Hematopoietic multipotent progenitor cell treated with erythropoietin and hydrocortisone succinate and interleukin-3 and kit ligand, for 15 days (in vitro differentiated cells): ENCODE measurements at regions not wholly inside any gene's neighbourhood (a gene's known extent, or its start where the extent isn't known, plus 50 kb on each side); places are given as distances from the start of the nearest gene placed in this dataset.
"Not testable (repeated sequence)": the region's sequence is repeated elsewhere in the genome, so short reads cannot be mapped to it uniquely, and the experiment has no call there.

Experiments
- DNase-seq: peaks from one replicate; pipeline ENCODE4 v3.0.0-alpha.2; 2015; ENCODE audit warnings: low spot score

DNA sequence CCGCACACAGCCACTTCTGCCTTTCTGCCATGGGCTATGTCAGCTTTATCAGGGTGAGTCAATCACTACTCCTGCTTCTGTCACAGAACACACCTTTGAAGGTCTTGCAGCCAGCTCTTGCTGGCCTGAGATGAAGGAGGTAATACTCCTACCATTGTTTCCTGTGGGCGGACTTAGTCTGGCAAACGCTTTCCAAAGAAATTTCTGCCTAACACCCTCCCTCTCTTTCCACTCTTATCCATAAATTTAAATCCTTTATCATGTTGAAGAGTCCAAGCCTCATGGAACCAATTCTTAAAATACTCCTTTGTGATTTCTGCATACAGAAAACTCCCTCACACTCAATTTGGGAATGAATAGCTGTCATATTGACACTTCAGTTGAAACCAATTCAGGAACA lies 633.1 kb upstream of the CHRM3 start:
- no peak for DNase-seq

DNA sequence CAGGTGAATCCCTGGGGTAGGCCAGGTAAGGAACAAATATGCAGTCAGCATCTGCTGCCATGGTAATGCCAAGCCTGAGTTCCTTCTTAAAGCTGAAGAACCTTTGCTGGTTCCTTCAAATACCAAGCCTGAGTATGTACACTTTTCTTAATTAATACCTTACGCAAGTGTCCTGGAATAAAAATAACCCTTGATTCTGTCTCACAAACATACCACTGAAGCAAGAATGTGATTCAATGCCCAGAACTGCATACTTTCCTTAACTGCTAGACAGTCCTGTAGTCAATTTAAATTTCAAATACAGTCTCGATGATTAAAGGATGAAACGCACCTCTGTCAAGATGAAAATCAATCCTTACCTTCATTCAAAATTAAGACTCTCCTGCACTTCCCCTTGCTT lies 634.0 kb upstream of the CHRM3 start:
- DNase-seq = no peak

DNA sequence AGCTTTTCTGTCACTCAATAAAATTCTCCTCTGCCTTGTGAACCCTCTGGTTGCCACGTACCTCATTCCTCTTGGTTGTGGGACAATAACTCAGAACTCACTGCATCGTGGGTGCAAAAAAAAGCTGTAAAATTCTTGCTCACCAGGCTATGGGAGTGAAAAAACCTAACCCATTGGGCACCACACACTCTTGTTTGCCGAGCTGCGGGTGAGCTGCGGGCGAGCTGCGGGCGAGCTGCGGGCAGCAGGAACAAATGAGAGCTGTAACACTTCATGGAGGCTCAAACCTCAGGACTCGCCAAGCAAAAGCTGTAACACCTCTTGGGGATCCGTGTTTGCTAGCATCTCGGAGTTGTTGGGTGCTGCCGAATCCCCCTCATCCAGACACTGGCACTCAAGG lies 641.3 kb upstream of the CHRM3 start:
- no peak for DNase-seq

DNA sequence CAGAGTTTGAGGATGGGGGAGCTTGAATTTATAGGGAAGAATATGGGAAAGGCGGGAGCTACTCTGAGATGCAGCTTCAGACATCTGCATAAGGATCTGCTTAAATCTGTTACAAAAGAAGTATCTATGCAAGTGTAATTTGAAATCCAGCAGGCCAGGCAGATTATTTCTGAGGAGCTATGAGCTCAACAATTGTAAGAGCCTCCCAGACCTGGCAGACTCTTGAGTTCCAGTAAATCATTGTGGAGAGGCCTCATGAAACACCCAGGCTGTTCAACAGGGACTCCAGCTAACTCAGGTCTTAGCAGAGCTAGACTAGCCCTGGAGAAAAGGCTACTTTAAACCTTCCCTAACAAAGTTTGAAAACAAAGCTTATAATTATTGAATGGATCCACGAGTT lies 647.5 kb upstream of the CHRM3 start:
- no peak for DNase-seq

DNA sequence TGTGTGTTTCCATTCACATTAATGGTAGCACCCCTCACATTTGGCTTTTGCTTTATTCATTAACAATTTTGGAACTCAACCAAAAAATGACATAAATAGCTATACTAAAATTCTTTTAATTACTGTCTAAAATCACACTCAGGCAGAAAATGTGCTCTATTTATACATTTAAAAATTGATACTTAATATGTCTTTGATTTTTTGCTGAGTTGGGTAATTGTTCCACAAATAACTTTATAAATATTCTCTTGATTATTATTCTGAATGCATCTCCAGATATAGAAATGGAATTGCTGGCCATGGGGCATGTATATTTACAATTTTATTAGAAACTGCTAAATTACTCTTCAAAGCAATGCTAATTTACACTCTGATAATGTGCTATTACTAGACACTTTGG lies 658.7 kb upstream of the CHRM3 start:
- no peak for DNase-seq

DNA sequence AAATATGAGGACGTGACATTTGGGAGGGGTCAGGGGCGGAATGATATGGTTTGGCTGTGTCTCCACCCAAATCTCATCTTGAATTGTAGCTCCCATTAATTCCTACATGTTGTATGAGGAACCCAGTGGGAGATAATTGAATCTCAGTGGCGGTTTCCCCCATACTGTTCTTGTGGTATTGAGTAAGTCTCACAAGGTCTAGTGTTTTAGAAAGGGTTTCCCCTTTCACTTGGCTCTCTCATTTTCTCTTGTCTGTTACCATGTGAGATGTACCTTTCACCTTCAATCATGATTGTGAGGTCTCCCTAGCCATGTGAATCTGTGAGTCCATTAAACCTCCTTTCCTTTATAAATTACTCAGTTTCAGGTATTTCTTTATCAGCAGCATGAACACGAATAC lies 663.6 kb upstream of the CHRM3 start:
- DNase-seq = no peak

DNA sequence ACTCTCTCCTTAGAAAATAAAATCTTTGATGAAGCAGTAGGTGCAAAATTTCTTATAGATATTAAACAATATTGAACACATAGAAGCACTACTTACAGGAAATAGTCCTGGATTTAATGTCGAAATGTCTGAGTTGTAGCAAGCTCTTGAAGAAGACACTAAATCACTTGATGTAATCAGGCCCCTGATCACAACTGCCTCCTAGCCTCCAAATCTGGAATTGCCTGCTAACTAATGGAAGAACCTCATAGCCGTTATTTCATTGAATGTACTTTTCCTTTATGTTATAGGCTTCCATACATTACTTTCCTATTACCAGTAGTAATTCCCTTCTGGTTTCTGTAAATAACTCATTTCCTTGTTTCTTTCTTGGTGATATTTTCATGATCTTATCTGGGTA lies 675.7 kb upstream of the CHRM3 start:
- no peak for DNase-seq

DNA sequence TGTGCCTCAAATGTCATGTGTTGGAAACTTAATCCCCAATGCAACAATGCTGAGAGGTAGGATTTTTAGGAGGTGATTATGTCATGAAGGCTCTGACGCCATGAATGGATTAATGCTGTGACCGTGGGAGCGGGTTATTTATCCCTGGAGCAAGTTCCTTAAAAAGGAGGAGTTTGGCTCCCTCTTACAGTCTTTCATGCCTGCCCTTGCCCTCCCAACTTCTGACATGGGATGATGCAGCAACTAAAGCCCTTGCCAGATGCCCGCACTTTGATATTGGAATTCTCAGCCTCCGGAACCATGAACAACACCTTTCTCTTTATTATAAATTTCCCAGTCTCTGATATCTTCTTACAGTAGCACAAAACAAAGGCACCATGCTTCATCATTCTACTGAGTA lies 685.3 kb upstream of the CHRM3 start:
- DNase-seq = no peak

DNA sequence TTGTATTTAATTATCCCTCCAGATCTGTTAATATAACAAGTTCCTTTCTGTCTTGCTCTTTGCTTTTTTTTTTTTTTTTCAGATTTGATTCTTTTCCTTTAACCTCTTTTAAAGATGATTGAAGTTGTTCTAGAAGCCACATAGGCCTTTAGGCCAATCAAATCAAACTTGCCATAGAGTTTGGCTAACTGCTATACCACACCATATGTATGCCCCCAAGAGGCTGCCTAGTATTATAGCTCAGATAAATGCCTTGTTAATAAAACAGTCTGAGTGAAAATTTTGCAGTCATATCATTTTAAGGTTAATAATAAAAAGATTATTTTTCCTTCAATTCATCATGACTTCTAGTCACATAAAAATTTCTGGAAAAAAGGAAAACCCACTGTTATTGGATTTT lies 696.0 kb upstream of the CHRM3 start:
- DNase-seq = no peak

DNA sequence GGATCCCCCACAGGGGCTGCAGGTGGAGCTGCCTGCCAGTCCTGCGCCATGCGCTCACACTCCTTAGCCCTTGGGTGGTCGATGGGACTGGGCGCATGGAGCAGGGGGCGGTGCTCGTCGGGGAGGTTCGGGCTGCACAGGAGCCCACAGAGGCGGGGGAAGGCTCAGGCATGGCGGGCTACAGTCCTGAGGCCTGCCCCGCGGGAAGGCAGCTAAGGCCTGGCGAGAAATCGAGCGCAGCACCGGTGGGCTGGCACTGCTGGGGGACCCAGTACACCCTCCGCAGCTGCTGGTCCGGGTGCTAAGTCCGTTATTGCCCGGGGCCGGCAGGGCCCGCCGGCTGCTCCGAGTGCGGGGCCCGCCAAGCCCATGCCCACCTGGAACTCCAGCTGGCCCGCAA lies 701.8 kb upstream of the CHRM3 start:
- DNase-seq = not testable (repeated sequence)

DNA sequence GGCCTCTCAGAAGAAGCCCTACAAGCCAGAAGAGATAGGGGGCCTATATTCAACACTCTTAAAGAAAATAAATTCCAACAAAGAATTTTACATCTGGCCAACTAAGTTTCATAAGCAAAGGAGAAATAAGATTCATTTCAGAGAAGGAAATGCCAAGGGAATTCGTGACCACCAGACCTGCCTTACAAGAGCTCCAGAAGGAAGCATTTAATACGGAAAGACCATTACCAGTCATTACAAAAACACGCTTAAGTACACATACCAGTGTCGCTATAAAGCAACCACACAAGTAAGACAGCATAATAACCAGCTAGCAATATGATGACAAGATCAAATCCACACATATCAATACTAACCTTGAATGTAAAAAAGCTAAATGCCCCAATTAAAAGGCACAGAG lies 704.9 kb upstream of the CHRM3 start:
- no peak for DNase-seq

DNA sequence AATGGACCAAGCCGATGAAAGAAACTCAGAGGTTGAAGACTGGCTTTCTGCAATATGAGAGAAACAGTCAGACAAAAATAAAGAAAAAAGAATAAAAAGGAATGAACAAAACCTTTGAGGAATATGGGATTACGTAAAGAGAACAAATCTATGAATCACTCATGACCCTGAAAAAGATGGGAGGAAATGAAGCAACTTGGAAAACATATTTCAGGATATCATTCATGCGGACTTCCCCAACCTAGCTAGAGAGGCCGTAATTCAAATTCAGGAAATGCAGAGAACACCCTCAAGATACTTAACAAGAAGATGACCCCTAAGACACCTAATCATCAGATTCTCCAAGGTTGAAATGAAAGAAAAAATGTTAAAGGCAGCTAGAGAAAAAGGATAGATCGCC lies 705.3 kb upstream of the CHRM3 start:
- no peak for DNase-seq

DNA sequence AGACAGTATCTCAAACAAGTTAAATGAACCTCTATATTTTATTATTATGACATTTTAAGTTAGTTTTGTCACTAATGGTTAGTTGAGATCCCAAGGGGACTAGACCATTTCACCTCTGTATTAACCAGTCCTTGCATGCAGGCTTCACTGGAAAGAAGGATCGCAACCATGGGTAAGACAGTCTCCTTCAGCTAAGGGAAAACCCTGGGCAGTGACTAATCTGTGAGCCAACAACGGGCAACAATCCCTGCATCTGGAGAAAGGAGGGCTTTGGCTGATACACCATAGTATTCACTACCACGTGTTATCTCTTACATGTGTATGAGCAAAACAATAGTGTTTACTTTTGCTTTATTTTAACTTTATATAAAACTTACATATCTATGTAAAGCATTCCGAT lies 708.8 kb upstream of the CHRM3 start:
- no peak for DNase-seq

DNA sequence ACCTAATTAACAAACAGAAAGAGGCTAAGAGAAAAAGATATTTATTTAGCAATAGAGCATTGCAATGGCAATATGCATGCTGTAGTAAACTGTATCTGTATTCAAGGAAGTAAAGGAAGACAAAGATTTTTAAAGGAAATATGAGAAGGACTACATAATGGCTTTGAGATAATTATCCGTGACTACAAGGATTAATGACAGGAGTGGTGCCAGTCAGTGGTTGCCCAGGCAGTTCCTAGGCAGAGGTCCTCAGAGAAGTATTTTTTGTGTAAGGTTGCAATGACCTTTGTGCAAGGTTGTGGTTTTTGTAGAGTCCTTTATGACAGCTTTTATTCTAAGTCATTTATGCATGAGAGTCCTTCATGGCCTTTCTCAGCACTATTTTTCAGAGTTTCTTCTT lies 711.1 kb upstream of the CHRM3 start:
- no peak for DNase-seq

DNA sequence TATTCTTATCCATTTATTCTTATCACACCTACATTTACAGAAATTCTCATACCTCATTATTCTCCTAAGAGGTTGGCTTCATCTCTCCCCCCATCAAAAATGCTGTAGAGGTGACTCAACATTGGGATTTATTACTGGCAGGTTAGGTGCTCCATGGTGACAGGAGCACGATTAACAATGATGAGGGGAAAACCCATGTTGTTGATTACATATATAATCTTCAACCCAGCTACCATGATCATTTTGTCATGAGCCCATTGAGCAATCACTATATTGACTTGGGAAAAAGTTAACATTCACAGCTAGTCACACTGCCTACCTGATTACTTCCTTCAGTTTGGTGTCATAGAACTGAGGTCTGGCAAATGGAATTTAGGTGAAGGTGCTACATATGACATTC lies 712.1 kb upstream of the CHRM3 start:
- no peak for DNase-seq

DNA sequence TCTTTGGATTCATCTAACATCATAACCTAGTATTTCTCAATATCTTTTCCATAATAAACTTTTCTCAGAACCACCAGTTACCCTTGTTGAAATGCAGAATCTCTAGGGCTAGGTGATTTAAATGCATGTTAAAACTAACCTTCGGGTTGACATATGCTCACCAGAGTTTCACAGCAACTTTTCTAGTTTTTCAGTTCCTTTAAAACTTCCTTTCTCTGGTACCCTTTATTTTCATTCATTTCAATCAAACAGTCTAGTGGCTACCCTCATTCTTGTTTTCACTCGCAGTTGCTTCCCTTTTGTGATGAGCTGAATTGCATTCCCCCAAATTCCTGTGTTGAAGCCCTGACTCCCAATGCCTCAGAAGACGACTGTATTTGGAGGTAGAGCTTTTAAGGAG lies 712.8 kb upstream of the CHRM3 start:
- DNase-seq = no peak

DNA sequence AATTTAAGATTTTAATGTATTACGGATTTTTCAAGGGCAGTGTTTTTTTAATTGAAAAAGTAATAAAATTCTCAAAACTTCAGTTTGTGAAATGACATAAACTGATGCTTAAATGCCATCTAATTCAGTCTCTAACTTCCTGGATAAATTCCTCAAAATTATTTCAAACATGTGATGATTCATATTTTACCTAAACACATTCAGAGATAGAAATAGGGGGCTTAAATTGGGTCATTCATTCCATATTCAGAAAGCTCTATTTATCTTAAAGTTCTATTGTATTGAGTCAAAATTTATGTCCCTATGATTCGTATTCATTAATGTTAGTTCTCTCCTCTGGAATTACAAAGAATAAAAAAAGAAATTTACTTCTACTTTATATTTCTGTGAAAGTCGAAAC lies 713.6 kb upstream of the CHRM3 start:
- DNase-seq = no peak

DNA sequence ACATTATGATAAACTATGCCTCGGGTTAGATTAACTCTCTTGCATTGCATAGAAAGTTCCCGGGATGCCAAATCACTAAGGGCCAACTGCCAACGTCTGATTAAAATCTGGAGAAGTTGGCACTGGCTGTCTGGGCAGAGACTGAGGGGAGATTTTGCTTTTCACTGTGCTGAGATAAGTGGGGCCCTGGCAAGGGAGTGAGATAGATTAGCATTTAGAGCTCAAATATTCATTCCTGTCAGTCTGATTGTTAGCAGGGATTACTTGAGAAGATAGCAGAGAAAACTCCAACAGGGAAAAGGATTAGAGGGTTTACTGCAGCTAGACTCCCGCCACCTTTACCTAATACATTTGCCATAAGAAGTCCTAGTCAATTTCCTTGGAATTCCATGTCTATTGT lies 714.1 kb upstream of the CHRM3 start:
- DNase-seq = no peak

DNA sequence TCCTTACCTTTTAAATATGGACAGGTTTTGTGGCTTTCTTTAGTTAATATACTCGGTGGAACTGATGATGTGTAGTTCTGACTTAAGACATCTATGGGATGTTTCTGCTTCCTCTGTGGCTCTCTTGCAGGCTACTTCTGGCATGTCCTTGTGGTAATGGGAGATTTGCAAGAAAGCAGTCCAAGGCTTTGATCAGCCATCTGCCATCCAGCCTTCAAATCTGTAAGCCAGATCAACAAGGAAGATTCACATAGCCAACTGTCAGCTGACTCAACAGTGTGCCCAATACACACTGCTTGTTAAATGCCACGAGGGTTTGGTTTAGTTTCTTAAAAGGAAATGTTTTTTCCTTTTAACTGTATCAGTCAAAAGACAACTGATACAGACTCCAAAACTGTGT lies 722.2 kb upstream of the CHRM3 start:
- no peak for DNase-seq

DNA sequence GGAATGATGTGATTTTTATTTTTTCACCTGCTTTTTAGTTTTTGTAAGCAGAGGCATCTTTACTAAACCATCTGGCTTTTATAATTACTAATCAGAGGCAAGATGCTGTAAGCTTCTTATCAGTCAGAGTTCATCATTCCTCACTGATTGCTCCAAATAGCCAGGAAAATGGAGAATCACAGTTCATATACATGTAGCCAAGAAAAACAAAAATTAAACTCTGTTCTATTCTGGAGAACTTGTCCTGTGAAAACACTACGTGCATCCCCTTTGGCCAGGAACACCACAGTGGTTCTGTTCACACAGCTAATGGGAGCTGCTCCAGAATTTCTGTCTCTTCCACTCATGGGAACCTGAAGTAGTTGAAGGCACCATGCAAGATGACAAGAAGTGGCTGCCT lies 725.5 kb upstream of the CHRM3 start:
- DNase-seq = no peak

DNA sequence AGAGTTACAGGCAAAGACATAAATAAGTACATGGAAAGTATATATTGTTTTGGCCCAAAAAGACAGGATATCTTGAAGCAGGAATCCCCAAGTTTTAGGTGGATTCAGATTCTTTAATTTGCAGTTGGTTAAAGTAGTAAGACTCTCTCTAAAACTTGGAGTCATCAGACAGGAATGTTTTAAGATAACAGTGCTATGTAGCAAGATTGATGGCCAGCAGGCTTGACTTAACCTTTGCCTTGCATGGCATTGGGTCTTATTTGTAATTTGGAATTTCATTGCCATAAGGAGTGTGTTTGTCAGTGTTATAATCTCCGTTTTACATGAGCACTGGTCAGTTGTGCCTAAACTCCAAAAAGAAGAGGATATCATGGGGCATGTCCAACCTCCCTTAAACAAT lies 727.6 kb upstream of the CHRM3 start:
- DNase-seq = no peak

DNA sequence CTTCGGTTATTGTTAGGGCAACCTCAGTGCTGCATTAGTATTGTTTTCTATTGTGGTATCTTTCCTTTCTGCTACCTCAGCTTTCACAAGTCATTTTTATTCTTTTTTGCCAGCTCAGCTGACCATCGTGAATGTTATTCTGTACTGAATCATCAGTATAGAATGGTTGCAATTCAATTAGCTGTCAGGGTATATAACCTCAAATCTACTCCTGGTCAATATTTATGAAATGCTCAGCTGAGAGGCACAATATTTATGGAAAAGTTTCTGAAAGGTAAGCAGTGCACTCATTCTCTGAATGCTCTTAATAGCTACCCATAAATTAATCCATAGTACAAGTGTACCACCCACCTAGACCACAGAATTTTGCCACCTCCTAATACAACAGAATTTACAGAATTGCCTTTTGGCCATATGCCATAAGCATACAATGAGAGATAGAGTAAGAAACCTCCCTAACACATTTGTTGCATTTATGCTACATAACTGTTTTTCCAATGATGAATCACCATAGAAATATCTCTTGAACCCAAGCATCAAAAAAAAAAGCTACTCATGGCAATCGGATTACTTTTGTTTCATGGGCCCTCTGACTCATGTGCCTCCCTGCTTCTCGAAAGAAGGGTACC lies 732.6 kb upstream of the CHRM3 start:
- DNase-seq = no peak

DNA sequence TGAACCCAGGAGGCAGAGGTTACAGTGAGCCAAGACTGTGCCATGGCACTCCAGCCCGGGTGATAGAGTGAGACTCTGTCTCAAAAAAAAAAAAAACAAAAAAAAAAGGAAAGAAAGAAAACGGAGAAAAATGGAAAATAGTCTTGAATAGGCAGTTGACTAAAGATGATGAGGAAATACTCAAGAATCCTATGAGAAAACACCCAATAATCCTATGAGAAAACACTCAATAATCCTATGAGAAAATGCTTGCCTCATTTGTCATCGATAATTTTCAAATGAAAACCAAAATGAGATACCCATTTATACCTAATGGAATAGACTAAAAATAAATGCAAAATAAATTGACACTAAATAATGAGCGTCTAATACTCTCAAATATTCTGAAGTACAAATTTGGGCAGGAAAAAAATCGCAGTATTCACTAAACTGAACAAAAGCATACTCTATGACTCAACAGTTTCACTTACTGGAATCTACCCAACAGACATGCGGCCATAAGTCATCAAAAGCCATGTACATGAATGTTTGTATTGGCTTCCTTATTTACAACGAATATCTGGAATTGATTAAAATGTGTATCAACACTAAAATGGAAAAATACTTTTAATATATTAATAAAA lies 733.9 kb upstream of the CHRM3 start:
- no peak for DNase-seq

DNA sequence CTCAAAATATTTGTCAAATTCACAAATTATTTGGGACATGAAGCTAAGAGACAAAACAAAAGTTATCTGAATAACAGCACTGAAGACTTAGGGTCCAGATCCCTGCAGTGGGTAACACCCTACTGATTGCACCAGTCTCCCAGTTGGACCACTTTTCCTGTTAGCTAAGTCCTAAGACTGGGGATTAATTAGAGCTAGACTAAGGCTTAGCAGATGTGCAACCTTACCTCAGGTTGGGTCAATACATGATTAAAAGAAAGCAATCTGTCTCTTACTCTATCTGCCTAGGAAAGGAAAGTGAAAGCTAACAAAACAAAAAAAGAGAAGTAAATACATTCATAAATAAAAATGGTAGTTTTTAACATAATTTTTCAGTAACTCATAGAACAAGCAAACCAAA lies 737.2 kb upstream of the CHRM3 start:
- no peak for DNase-seq

DNA sequence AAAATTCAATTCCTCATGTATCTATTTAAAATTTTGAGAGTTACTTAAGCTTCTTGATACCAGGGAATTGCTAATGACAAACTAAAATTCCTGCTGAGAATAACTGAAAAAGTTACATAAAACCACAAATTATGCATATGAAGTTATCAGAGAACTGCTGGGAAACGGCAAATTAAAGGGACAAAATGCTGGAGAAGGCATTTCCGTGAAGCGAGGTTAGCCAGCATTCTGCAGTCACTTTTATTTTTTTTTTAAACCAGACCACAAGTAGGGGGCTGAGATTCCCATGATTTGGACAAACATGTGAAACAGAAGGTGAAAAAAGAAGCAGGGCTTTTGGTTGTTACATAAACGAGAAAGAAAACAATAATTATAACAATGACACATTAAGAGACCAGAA lies 737.6 kb upstream of the CHRM3 start:
- DNase-seq = no peak
